ENCODE measurements at regions not wholly inside any gene's neighbourhood (a gene's known extent, or its start where the extent isn't known, plus 50 kb on each side); places are given as distances from the start of the nearest gene placed in this dataset.
"Not testable (repeated sequence)": the region's sequence is repeated elsewhere in the genome, so short reads cannot be mapped to it uniquely, and the experiment has no call there.

DNA sequence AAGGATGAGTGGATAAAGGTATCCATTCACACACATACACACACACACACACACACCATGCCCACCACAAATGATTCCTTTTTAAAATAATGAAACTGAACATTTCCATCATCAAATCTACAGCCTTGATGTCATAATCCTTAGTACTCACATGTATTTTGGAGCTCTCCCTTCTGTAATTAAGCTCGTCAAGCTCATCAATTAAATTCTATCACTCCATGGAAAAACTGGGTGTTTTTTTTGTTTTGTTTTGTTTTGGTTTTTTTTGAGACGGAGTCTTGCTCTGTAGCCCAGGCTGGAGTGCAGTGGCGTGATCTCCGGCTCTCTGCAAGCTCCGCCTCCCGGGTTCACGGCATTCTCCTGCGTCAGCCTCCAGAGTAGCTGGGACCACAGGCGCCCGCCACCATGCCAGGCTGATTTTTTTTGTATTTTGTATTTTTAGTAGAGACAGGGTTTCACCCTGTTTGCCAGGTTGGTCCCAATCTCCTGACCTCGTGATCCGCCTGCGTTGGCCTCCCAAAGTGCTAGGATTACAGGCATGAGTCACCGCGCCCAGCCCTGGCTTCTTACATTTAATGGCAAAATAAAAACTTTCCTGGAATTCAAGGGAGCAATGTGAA lies 78.6 kb upstream of the RGPD4 start:
- TF ChIP-seq, protein P1, sequence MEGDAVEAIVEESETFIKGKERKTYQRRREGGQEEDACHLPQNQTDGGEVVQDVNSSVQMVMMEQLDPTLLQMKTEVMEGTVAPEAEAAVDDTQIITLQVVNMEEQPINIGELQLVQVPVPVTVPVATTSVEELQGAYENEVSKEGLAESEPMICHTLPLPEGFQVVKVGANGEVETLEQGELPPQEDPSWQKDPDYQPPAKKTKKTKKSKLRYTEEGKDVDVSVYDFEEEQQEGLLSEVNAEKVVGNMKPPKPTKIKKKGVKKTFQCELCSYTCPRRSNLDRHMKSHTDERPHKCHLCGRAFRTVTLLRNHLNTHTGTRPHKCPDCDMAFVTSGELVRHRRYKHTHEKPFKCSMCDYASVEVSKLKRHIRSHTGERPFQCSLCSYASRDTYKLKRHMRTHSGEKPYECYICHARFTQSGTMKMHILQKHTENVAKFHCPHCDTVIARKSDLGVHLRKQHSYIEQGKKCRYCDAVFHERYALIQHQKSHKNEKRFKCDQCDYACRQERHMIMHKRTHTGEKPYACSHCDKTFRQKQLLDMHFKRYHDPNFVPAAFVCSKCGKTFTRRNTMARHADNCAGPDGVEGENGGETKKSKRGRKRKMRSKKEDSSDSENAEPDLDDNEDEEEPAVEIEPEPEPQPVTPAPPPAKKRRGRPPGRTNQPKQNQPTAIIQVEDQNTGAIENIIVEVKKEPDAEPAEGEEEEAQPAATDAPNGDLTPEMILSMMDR (IDR thresholded peaks at IDR 0.05; ENCODE audit: insufficient read depth, low read length, missing control alignments), result no peak
- H3K4me3 ChIP-seq (ENCODE audit: low read depth, low read length), result no peak overlapping the region
- no peak for DNase-seq (ENCODE audit: low read depth, low spot score)
- ChIA-PET POLR2A (no interaction called here), CTCF (no interaction called here)

GRCh38 chr2:107751936-107752335 lies 74.8 kb upstream of the RGPD4 start:
- DNase-seq (ENCODE audit: low read depth, low spot score), result no peak
- ChIA-PET CTCF (no interaction called here), POLR2A (no interaction called here)
- TF ChIP-seq, protein P1 (IDR thresholded peaks at IDR 0.05; ENCODE audit: insufficient read depth, low read length, missing control alignments), result no peak
- H3K4me3 ChIP-seq (ENCODE audit: low read depth, low read length), result no peak overlapping the region

DNA sequence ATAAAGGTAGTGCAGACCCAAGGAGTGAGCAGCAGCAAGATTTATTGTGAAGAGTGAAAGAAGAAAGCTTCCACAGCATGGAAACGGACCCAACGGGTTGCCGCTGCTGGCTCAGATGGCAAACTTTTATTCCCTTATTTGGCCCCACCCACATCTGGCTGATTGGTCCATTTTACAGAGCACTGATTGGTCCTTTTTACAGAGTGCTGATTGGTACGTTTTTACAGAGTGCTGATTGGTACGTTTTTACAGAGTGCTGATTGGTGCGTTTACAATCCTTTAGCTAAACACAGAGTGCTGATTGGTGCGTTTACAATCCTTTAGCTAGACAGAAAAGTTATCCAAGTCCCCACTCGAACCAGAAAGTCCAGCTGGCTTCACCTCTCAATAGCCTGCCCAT lies 72.9 kb upstream of the RGPD4 start:
- H3K4me3 ChIP-seq (ENCODE audit: low read depth, low read length); CTCF ChIA-PET; POLR2A ChIA-PET; DNase-seq (ENCODE audit: low read depth, low spot score): not testable (repeated sequence)

DNA sequence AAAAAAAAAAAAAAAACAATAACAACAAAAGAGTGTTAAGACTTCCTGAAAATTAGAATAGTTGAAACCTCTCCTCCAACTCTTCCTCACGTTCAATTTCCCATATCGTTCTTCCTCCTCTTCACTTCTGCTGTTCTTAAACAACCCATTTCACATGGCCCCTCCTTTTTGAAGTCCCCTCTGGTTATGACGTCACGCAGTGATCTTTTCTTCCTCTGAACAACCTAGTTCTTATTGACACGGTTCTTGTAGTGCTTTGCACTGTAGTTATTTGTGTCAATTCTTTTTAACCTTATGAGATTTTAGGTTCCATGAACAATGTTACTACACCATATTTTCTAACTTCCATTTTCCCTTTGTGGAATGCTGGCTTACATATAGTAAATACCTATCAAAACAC lies 69.5 kb upstream of the RGPD4 start:
- TF ChIP-seq, protein P1 (IDR thresholded peaks at IDR 0.05; ENCODE audit: insufficient read depth, low read length, missing control alignments), result no peak
- no peak overlapping the region for H3K4me3 ChIP-seq (ENCODE audit: low read depth, low read length)
- POLR2A ChIA-PET, result no interaction called here
- CTCF ChIA-PET, result no interaction called here
- no peak for DNase-seq (ENCODE audit: low read depth, low spot score)

DNA sequence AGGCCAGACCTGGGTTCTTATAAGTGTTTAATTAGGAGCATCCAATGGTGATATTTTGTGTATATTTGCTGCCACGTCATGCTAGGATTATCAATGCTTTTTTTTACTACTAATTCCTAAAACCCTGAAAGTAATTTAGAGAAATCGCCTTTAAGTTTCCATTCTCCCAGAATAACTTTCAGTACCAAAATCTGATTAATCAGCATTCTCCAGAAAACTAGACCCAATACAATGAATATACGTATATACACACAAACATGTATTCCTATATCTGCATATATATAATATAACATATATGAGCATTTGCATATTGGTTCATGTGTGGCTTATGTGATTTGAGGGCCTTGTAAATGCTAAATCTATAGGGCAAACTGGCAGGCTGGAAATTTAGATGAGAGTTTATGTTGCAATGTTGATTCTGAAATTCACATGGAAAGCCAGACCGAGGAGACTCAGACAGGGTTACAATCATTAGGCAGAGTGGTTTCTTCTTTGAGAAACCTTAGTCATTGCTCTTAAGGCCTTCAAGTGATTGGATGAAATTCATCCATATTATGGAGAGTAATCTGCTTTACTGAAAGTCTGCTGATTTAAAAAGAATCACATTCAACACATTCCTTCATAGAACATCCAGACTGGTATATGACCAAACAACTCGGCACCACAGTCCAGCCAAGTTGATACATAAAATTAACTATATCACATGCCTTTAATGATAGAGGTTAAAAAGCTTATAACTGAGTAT lies 65.9 kb upstream of the RGPD4 start:
- no peak overlapping the region for H3K4me3 ChIP-seq (ENCODE audit: low read depth, low read length)
- ChIA-PET POLR2A (no interaction called here), CTCF (no interaction called here)
- TF ChIP-seq, protein P1 (IDR thresholded peaks at IDR 0.05; ENCODE audit: insufficient read depth, low read length, missing control alignments), result no peak
- no peak for DNase-seq (ENCODE audit: low read depth, low spot score)

DNA sequence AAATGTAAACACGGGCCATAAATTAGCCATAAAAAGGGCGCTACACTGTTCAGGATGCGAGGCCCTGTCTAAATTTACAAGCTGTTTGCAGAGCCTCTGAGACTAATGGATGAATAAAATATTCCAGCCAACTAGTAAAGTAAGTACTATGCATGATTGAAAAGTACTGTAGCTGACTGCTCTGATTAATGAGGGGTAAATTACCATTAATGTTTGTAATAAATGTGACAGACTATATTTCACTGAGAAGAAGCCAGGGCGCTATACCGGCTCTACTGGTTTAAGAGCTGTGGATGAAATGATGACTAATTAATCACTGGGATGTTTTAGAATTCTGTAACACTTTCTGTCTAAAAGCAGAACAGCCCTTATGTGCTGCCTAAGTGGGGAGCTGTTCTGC lies 54.3 kb upstream of the RGPD4 start:
- no peak for DNase-seq (ENCODE audit: low read depth, low spot score)
- ChIA-PET POLR2A (no interaction called here), CTCF (no interaction called here)
- no peak overlapping the region for H3K4me3 ChIP-seq (ENCODE audit: low read depth, low read length)
- TF ChIP-seq, protein P1 (IDR thresholded peaks at IDR 0.05; ENCODE audit: insufficient read depth, low read length, missing control alignments), result no peak

DNA sequence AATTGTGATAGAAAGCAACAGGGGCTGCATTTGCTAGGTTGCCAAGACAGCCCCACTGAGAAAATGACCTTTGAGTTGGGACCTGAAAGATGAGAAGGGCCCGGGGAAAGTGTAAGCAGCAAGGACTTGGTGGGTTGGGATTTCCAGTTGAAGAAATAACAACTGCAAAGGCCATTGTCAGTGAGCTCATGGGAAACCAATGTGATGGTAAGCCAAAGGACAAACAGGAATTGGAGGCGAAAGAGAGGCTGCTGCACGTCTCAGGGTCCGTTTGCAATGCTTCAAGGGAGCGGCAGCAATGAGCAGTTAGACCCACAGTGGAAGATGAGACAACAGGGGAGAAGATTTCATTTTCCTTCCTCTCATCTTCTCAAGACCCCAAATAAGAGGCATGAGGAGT lies 51.5 kb upstream of the RGPD4 start:
- CTCF ChIA-PET, result no interaction called here
- DNase-seq (ENCODE audit: low read depth, low spot score), result no peak
- TF ChIP-seq, protein P1 (IDR thresholded peaks at IDR 0.05; ENCODE audit: insufficient read depth, low read length, missing control alignments), result no peak
- POLR2A ChIA-PET, result no interaction called here
- no peak overlapping the region for H3K4me3 ChIP-seq (ENCODE audit: low read depth, low read length)
